HEK293 (cell line): ENCODE measurements at regions not wholly inside any gene's neighbourhood (a gene's known extent, or its start where the extent isn't known, plus 50 kb on each side); places are given as distances from the start of the nearest gene placed in this dataset.

Experiments
- CTCF ChIP-seq: fragments of 450-650 bp; formaldehyde crosslinking; IDR thresholded peaks from 2 replicates; pipeline ENCODE4 v1.5.1; 2016; ENCODE audit warnings: missing biosample characterization, missing genetic modification characterization
- PRDM10 ChIP-seq: fragments of 450-650 bp; formaldehyde crosslinking; IDR thresholded peaks from 2 replicates; pipeline ENCODE4 v1.5.1; 2016; ENCODE audit warnings: missing biosample characterization, missing genetic modification characterization
- YY1 ChIP-seq: fragments of 450-650 bp; formaldehyde crosslinking; IDR thresholded peaks from 2 replicates; pipeline ENCODE4 v1.5.1; 2018; ENCODE audit warnings: missing biosample characterization, missing genetic modification characterization
- ZBTB8A ChIP-seq: fragments of 450-650 bp; formaldehyde crosslinking; IDR thresholded peaks from 2 replicates; pipeline ENCODE4 v1.5.1; 2016; ENCODE audit warnings: missing biosample characterization, missing genetic modification characterization
- ZFP41 ChIP-seq: fragments of 450-650 bp; formaldehyde crosslinking; IDR thresholded peaks from 2 replicates; pipeline ENCODE4 v1.5.1; 2016; ENCODE audit warnings: missing biosample characterization, missing genetic modification characterization, borderline replicate concordance
- ZSCAN23 ChIP-seq: fragments of 450-650 bp; formaldehyde crosslinking; IDR thresholded peaks from 2 replicates; pipeline ENCODE4 v1.5.1; 2016; ENCODE audit warnings: missing biosample characterization, missing genetic modification characterization
- TF ChIP-seq, protein P1 (sequence below): fragments of 450-650 bp; formaldehyde crosslinking; IDR thresholded peaks from 2 replicates; pipeline ENCODE4 v1.5.1; 2016; ENCODE audit warnings: missing biosample characterization, missing genetic modification characterization, borderline replicate concordance

DNA sequence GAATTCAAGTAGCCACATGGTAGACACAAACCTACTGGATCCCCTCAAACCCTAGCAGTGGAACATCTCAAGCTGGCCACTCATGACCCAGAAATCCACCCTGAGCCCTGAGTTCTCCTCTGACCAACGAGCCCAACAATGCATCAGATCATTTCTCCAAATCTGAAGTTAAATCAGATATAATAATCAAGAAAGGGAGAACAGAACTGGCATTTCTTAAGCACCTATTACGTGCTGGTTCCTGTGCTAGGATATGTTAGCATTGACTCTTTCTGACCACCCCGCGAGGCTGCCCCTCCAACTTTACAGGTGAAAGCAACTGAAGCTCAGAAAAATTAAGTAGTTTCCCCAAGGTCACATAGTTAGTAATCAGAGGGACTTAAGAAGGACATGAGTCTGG is 51.5 kb upstream of the CCDC174 start:
- TF ChIP-seq ZSCAN23 (tag by site-specific recombination): no peak
- TF ChIP-seq YY1 (tag by site-specific recombination): no peak
- no peak for TF ChIP-seq PRDM10 (tag by site-specific recombination)
- TF ChIP-seq ZBTB8A (tag by site-specific recombination): no peak
- TF ChIP-seq CTCF (tag by site-specific recombination): no peak
- TF ChIP-seq, protein P1, sequence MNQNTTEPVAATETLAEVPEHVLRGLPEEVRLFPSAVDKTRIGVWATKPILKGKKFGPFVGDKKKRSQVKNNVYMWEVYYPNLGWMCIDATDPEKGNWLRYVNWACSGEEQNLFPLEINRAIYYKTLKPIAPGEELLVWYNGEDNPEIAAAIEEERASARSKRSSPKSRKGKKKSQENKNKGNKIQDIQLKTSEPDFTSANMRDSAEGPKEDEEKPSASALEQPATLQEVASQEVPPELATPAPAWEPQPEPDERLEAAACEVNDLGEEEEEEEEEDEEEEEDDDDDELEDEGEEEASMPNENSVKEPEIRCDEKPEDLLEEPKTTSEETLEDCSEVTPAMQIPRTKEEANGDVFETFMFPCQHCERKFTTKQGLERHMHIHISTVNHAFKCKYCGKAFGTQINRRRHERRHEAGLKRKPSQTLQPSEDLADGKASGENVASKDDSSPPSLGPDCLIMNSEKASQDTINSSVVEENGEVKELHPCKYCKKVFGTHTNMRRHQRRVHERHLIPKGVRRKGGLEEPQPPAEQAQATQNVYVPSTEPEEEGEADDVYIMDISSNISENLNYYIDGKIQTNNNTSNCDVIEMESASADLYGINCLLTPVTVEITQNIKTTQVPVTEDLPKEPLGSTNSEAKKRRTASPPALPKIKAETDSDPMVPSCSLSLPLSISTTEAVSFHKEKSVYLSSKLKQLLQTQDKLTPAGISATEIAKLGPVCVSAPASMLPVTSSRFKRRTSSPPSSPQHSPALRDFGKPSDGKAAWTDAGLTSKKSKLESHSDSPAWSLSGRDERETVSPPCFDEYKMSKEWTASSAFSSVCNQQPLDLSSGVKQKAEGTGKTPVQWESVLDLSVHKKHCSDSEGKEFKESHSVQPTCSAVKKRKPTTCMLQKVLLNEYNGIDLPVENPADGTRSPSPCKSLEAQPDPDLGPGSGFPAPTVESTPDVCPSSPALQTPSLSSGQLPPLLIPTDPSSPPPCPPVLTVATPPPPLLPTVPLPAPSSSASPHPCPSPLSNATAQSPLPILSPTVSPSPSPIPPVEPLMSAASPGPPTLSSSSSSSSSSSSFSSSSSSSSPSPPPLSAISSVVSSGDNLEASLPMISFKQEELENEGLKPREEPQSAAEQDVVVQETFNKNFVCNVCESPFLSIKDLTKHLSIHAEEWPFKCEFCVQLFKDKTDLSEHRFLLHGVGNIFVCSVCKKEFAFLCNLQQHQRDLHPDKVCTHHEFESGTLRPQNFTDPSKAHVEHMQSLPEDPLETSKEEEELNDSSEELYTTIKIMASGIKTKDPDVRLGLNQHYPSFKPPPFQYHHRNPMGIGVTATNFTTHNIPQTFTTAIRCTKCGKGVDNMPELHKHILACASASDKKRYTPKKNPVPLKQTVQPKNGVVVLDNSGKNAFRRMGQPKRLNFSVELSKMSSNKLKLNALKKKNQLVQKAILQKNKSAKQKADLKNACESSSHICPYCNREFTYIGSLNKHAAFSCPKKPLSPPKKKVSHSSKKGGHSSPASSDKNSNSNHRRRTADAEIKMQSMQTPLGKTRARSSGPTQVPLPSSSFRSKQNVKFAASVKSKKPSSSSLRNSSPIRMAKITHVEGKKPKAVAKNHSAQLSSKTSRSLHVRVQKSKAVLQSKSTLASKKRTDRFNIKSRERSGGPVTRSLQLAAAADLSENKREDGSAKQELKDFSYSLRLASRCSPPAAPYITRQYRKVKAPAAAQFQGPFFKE (tag by site-specific recombination): no peak
- no peak for TF ChIP-seq ZFP41 (tag by site-specific recombination)
